ENCODE measurements at regions not wholly inside any gene's neighbourhood (a gene's known extent, or its start where the extent isn't known, plus 50 kb on each side); places are given as distances from the start of the nearest gene placed in this dataset.

GRCh38 chr3:178127221-178127620 is 409.0 kb upstream of the KCNMB2 start:
- no peaks in the 10 kb centered on the region for H3K9me3 Mint-ChIP-seq (ENCODE audit: unreplicated experiment)

GRCh38 chr3:178129109-178129508 is 407.1 kb upstream of the KCNMB2 start:
- Mint-ChIP-seq H3K4me1 (ENCODE audit: unreplicated experiment) (peaks cover 1% of the 10 kb centered on the region), H3K27ac (ENCODE audit: unreplicated experiment) (no peak overlapping the region), H3K9me3 (ENCODE audit: unreplicated experiment) (no peaks in the 10 kb centered on the region), H3K27me3 (ENCODE audit: unreplicated experiment) (no peaks in the 10 kb centered on the region), H3K4me3 (ENCODE audit: unreplicated experiment) (no peak overlapping the region), H3K36me3 (ENCODE audit: unreplicated experiment) (no peaks in the 10 kb centered on the region)
- TF ChIP-seq CTCF (IDR thresholded peaks at IDR 0.05), result no peak
- no peak for DNase-seq (ENCODE audit: extremely low spot score, unreplicated experiment)

More at GRCh38 chr3:178127221-178127620, 409.0 kb upstream of the KCNMB2 start:
- no peak overlapping the region for H3K4me3 Mint-ChIP-seq (ENCODE audit: unreplicated experiment)
- no peak overlapping the region for H3K27ac Mint-ChIP-seq (ENCODE audit: unreplicated experiment)
- no peak for DNase-seq (ENCODE audit: extremely low spot score, unreplicated experiment)
- no peak for TF ChIP-seq CTCF (IDR thresholded peaks at IDR 0.05)
- peaks cover 1% of the 10 kb centered on the region for H3K4me1 Mint-ChIP-seq (ENCODE audit: unreplicated experiment)
- no peaks in the 10 kb centered on the region for H3K36me3 Mint-ChIP-seq (ENCODE audit: unreplicated experiment)
- no peaks in the 10 kb centered on the region for H3K27me3 Mint-ChIP-seq (ENCODE audit: unreplicated experiment)

GRCh38 chr3:178131801-178132200 is 404.4 kb upstream of the KCNMB2 start:
- Mint-ChIP-seq H3K27ac (ENCODE audit: unreplicated experiment) (no peak overlapping the region), H3K27me3 (ENCODE audit: unreplicated experiment) (no peaks in the 10 kb centered on the region), H3K4me1 (ENCODE audit: unreplicated experiment) (peaks cover 3% of the 10 kb centered on the region), H3K9me3 (ENCODE audit: unreplicated experiment) (peaks cover 8% of the 10 kb centered on the region), H3K4me3 (ENCODE audit: unreplicated experiment) (no peak overlapping the region), H3K36me3 (ENCODE audit: unreplicated experiment) (no peaks in the 10 kb centered on the region)
- DNase-seq (ENCODE audit: extremely low spot score, unreplicated experiment), result no peak
- no peak for TF ChIP-seq CTCF (IDR thresholded peaks at IDR 0.05)

- Mint-ChIP-seq H3K9me3 (ENCODE audit: unreplicated experiment) (peaks cover 8% of the 10 kb centered on the region), H3K36me3 (ENCODE audit: unreplicated experiment) (no peaks in the 10 kb centered on the region), H3K27ac (ENCODE audit: unreplicated experiment) (no peak overlapping the region), H3K27me3 (ENCODE audit: unreplicated experiment) (no peaks in the 10 kb centered on the region), H3K4me1 (ENCODE audit: unreplicated experiment) (peaks cover 13% of the 10 kb centered on the region), H3K4me3 (ENCODE audit: unreplicated experiment) (no peak overlapping the region)
- no peak for TF ChIP-seq CTCF (IDR thresholded peaks at IDR 0.05)
- DNase-seq (ENCODE audit: extremely low spot score, unreplicated experiment), result no peak
These were observed 399.0 kb upstream of the KCNMB2 start for GRCh38 chr3:178137206-178137605.

GRCh38 chr3:178137831-178138230 is 398.4 kb upstream of the KCNMB2 start:
- Mint-ChIP-seq H3K4me3 (ENCODE audit: unreplicated experiment) (no peak overlapping the region), H3K36me3 (ENCODE audit: unreplicated experiment) (no peaks in the 10 kb centered on the region), H3K4me1 (ENCODE audit: unreplicated experiment) (peaks cover 13% of the 10 kb centered on the region), H3K9me3 (ENCODE audit: unreplicated experiment) (peaks cover 8% of the 10 kb centered on the region), H3K27ac (ENCODE audit: unreplicated experiment) (no peak overlapping the region), H3K27me3 (ENCODE audit: unreplicated experiment) (no peaks in the 10 kb centered on the region)
- no peak for DNase-seq (ENCODE audit: extremely low spot score, unreplicated experiment)
- TF ChIP-seq CTCF (IDR thresholded peaks at IDR 0.05), result no peak
